Natural killer cell (primary cell): ENCODE measurements at regions not wholly inside any gene's neighbourhood (a gene's known extent, or its start where the extent isn't known, plus 50 kb on each side); places are given as distances from the start of the nearest gene placed in this dataset.

ENCODE experiments used
- ATAC-seq, 3 donors: fragments of 150-1000 bp in 2 of 3; fragments of 200-7000 bp in 1 of 3; cut with Tn5 transposase; 1 replicate in 1 of 3; 2 replicates in 2 of 3; pipeline ENCODE4 v1.10.0; 2021; ENCODE audit warnings: mild to moderate bottlenecking in 2 of 3, moderate library complexity in 2 of 3
- DNase-seq, 2 donors: peaks; one replicate each; pipeline versions ENCODE4 v3.0.0 to v3.0.0-alpha.2; 2013 to 2021; ENCODE audit warnings: mixed read lengths in 1 of 2
- H3K27ac ChIP-seq: one replicate; pipeline ENCODE4 v1.5.1; 2013; ENCODE audit warnings: mild to moderate bottlenecking, low read length
- H3K27me3 ChIP-seq: one replicate; pipeline ENCODE4 v1.6.1; 2013; ENCODE audit warnings: low read length; ENCODE audit not compliant: control insufficient read depth, insufficient read depth
- H3K36me3 ChIP-seq: one replicate; pipeline ENCODE4 v1.6.1; 2013; ENCODE audit warnings: low read length; ENCODE audit not compliant: control insufficient read depth, insufficient read depth
- H3K4me1 ChIP-seq: one replicate; pipeline ENCODE4 v1.6.1; 2013; ENCODE audit warnings: low read length; ENCODE audit not compliant: control insufficient read depth, insufficient read depth
- H3K4me3 ChIP-seq: one replicate; pipeline ENCODE4 v1.5.1; 2013; ENCODE audit warnings: low read length
- H3K9me3 ChIP-seq: one replicate; pipeline ENCODE4 v1.6.1; 2013; ENCODE audit warnings: low read length; ENCODE audit not compliant: control insufficient read depth, insufficient read depth
- H3K27ac Mint-ChIP-seq, 2 donors: one replicate each; pipeline ENCODE4 v1.8.0; 2022; ENCODE audit warnings: mild to moderate bottlenecking in 2 of 2, mixed read lengths in 2 of 2, moderate library complexity in 1 of 2
- H3K27me3 Mint-ChIP-seq, 2 donors: one replicate each; pipeline ENCODE4 v1.8.0; 2022; ENCODE audit warnings: low read depth in 2 of 2, mixed read lengths in 2 of 2
- H3K36me3 Mint-ChIP-seq: one replicate; pipeline ENCODE4 v1.8.0; 2022; ENCODE audit warnings: mixed read lengths
- H3K4me1 Mint-ChIP-seq, 2 donors: one replicate each; pipeline ENCODE4 v1.8.0; 2022; ENCODE audit warnings: mixed read lengths in 2 of 2
- H3K4me3 Mint-ChIP-seq: one replicate; pipeline ENCODE4 v1.8.0; 2022; ENCODE audit warnings: mild to moderate bottlenecking, moderate library complexity, mixed read lengths
- H3K9me3 Mint-ChIP-seq, 2 donors: one replicate each; pipeline ENCODE4 v1.8.0; 2022; ENCODE audit warnings: mixed read lengths in 2 of 2
- CTCF ChIP-seq: fragments of 200-600 bp; IDR thresholded peaks from one replicate; pipeline ENCODE4 v1.8.0; 2022; ENCODE audit warnings: antibody characterized with exemption
- WGBS: methylation state at CpG from one replicate; pipeline ENCODE4 v1.1.7; 2013; ENCODE audit warnings: missing lambda C conversion rate; ENCODE audit not compliant: insufficient coverage; 5-methylcytosine and 5-hydroxymethylcytosine counted together
- intact Hi-C: fragments of 100-400 bp; cut with micrococcal nuclease; formaldehyde crosslinking; loops from one replicate; pipeline ENCODE4 v1.14.2; 2022

- Histone ChIP-seq H3K4me1 (no peaks in the 10 kb centered on the region), H3K9me3 (no peaks in the 10 kb centered on the region), H3K4me3 (no peak overlapping the region), H3K27me3 (no peaks in the 10 kb centered on the region), H3K36me3 (no peaks in the 10 kb centered on the region), H3K27ac (no peak overlapping the region)
- DNase-seq (no peak), ATAC-seq (no peak)
- Mint-ChIP-seq H3K27ac (no peak overlapping the region), H3K4me1 (no peaks in the 10 kb centered on the region), H3K4me3 (no peak overlapping the region), H3K9me3 (peaks cover 10 to 13% of the 10 kb centered on the region in 2 donors), H3K27me3 (no peaks in the 10 kb centered on the region), H3K36me3 (peaks cover 9% of the 10 kb centered on the region)
- intact Hi-C loops, result loop anchor here (2.0 kb wide), 1 partner anchor 19 kb away; no protein-coding TSS in a partner anchor
- no peak for TF ChIP-seq CTCF
- WGBS, result 73% methylated on average over 3 of the region's 3 CpGs
These were observed 887.1 kb upstream of the AGA start for GRCh38 chr4:178329226-178329872.

GRCh38 chr4:178333355-178333754 lies 891.1 kb upstream of the AGA start:
- ATAC-seq (no peak), DNase-seq (no peak)
- Histone ChIP-seq H3K4me1 (no peaks in the 10 kb centered on the region), H3K9me3 (no peaks in the 10 kb centered on the region), H3K27me3 (no peaks in the 10 kb centered on the region), H3K4me3 (no peak overlapping the region), H3K36me3 (no peaks in the 10 kb centered on the region), H3K27ac (no peak overlapping the region)
- Mint-ChIP-seq H3K36me3 (peaks cover 16% of the 10 kb centered on the region), H3K4me1 (no peaks in the 10 kb centered on the region), H3K9me3 (peaks cover 10 to 16% of the 10 kb centered on the region in 2 donors), H3K27me3 (no peaks in the 10 kb centered on the region), H3K27ac (no peak overlapping the region), H3K4me3 (no peak overlapping the region)
- TF ChIP-seq CTCF, result no peak
- WGBS, result 82% methylated on average over 2 of the region's 4 CpGs
- intact Hi-C loops, result no loop called here

- DNase-seq, result no peak
- H3K4me1 Mint-ChIP-seq, result no peaks in the 10 kb centered on the region
- no peak overlapping the region for H3K4me3 Mint-ChIP-seq
- Histone ChIP-seq H3K9me3 (no peaks in the 10 kb centered on the region), H3K36me3 (no peaks in the 10 kb centered on the region), H3K27me3 (no peaks in the 10 kb centered on the region), H3K4me3 (no peak overlapping the region), H3K27ac (no peak overlapping the region), H3K4me1 (no peaks in the 10 kb centered on the region)
- H3K36me3 Mint-ChIP-seq, result peaks cover 14% of the 10 kb centered on the region
- H3K27me3 Mint-ChIP-seq, result no peaks in the 10 kb centered on the region
- no peak for TF ChIP-seq CTCF
- intact Hi-C loops, result no loop called here
- H3K27ac Mint-ChIP-seq, result no peak overlapping the region
- peaks cover 19 to 22% of the 10 kb centered on the region in 2 donors for H3K9me3 Mint-ChIP-seq
- ATAC-seq, result no peak
These were observed 897.5 kb upstream of the AGA start for GRCh38 chr4:178339769-178340168.

- no peak overlapping the region for H3K4me3 ChIP-seq
- ATAC-seq (no peak), DNase-seq (no peak)
- H3K9me3 ChIP-seq, result no peaks in the 10 kb centered on the region
- Mint-ChIP-seq H3K4me1 (no peaks in the 10 kb centered on the region), H3K9me3 (peaks cover 19 to 24% of the 10 kb centered on the region in 2 donors), H3K36me3 (peaks cover 19% of the 10 kb centered on the region), H3K4me3 (no peak overlapping the region), H3K27me3 (no peaks in the 10 kb centered on the region), H3K27ac (no peak overlapping the region)
- intact Hi-C loops, result no loop called here
- WGBS, result 86% methylated on average over 7 of the region's 7 CpGs
- no peaks in the 10 kb centered on the region for H3K4me1 ChIP-seq
- H3K36me3 ChIP-seq, result no peaks in the 10 kb centered on the region
- no peak overlapping the region for H3K27ac ChIP-seq
- no peak for TF ChIP-seq CTCF
- H3K27me3 ChIP-seq, result no peaks in the 10 kb centered on the region
These were observed 898.2 kb upstream of the AGA start for GRCh38 chr4:178340468-178340867.
